GM12892 (cell line): ENCODE measurements at regions not wholly inside any gene's neighbourhood (a gene's known extent, or its start where the extent isn't known, plus 50 kb on each side); places are given as distances from the start of the nearest gene placed in this dataset.

ENCODE experiments used
- POLR2A ChIP-seq: IDR thresholded peaks from 2 replicates; pipeline ENCODE4 v1.6.1; 2011; ENCODE audit warnings: low read depth, low read length, control low read depth
- POLR2AphosphoS5 ChIP-seq: IDR thresholded peaks from 2 replicates; pipeline ENCODE4 v1.6.1; 2011; ENCODE audit warnings: low read depth, low read length, control low read depth

DNA sequence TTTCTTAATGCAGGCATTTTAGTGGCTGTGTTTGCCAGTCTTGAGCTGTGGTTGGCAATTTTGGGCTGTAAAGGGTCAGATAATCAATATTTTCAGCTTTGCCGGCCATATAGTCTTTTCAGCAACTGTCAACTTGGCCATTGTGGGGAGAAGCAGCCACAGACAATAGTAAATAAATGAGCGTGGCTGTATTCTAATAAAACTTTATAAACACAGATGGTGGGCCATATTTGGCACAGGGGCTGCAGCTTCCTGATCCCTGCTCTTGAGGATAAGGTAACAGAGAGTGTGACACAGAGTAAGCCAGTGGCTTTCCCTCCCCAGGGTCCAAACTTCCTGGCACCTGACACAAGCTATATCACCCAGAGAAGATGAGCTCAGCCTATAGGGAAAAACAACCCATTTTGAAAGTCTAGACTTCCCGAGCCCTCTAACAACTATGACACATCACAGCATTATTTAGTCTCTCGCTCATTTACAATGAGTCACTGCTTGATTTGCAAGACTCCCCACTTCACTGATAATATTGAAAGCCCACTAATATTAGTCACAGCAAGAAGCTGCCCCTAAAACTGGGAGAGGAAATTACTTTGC, 163.1 kb upstream of the TMPO start:
- TF ChIP-seq POLR2A, result no peak
- no peak for TF ChIP-seq POLR2AphosphoS5
